IMR-90 (cell line): ENCODE measurements at regions not wholly inside any gene's neighbourhood (a gene's known extent, or its start where the extent isn't known, plus 50 kb on each side); places are given as distances from the start of the nearest gene placed in this dataset.

ENCODE experiments used
- ATAC-seq: fragments of 200-7000 bp; cut with Tn5 transposase; 2 replicates; pipeline ENCODE4 v1.9.1; 2020; ENCODE audit warnings: low read depth, mild to moderate bottlenecking, moderate library complexity
- BruUV-seq: library from RNA; stranded (reverse); fragments of 400-500 nt; replicated peaks from 2 replicates; lab custom pipeline; 2021; lab: Mats Ljungman, UMichigan
- CTCF ChIA-PET: fragments of 300-600 bp; formaldehyde crosslinking; extraction: SDS; loops from one replicate; lab custom pipeline; 2021; ENCODE audit warnings: antibody characterized with exemption; lab: Yijun Ruan, JAX
- POLR2A ChIA-PET: fragments of 300-600 bp; sonication (Branson Sonifier 250); formaldehyde crosslinking; loops from one replicate; lab custom pipeline; 2022; ENCODE audit warnings: antibody characterized with exemption; ENCODE audit not compliant: unreplicated experiment; lab: Charles Lee
- DNase-seq: peaks from one replicate; pipeline ENCODE4 v3.0.0; 2013
- H2AFZ ChIP-seq: replicated peaks from 2 replicates; pipeline ENCODE3; 2013; ENCODE audit warnings: low read length, mild to moderate bottlenecking; ENCODE audit not compliant: poor library complexity
- H2AK5ac ChIP-seq: 2 replicates; pipeline ENCODE4 v1.6.1; 2013; ENCODE audit warnings: low read depth, low read length, inconsistent platforms
- H2AK9ac ChIP-seq: replicated peaks from 2 replicates; pipeline ENCODE3; 2013; ENCODE audit warnings: mild to moderate bottlenecking, low read depth, low read length, moderate library complexity; ENCODE audit not compliant: poor library complexity
- H2BK120ac ChIP-seq: 2 replicates; pipeline ENCODE4 v1.6.1; 2013; ENCODE audit warnings: low read depth, low read length, inconsistent platforms
- H2BK15ac ChIP-seq: 3 replicates; pipeline ENCODE4 v1.6.1; 2013; ENCODE audit warnings: low read depth, low read length, inconsistent platforms
- H2BK20ac ChIP-seq: 2 replicates; pipeline ENCODE4 v1.6.1; 2013; ENCODE audit warnings: low read depth, mild to moderate bottlenecking, inconsistent platforms, low read length, moderate library complexity
- H2BK5ac ChIP-seq: 2 replicates; pipeline ENCODE4 v1.6.1; 2013; ENCODE audit warnings: mild to moderate bottlenecking, low read depth, low read length, inconsistent platforms; ENCODE audit not compliant: poor library complexity, severe bottlenecking
- H3K14ac ChIP-seq: replicated peaks from 2 replicates; pipeline ENCODE4 v1.6.1; 2013; ENCODE audit warnings: low read depth, low read length, inconsistent platforms
- H3K18ac ChIP-seq: 2 replicates; pipeline ENCODE4 v1.6.1; 2013; ENCODE audit warnings: low read depth, low read length, control low read depth
- H3K23ac ChIP-seq: 2 replicates; pipeline ENCODE4 v1.6.1; 2013; ENCODE audit warnings: low read depth, low read length, inconsistent platforms
- H3K27ac ChIP-seq: 2 replicates; pipeline ENCODE4 v1.5.1; 2013; ENCODE audit warnings: mild to moderate bottlenecking, control low read depth, low read length; ENCODE audit not compliant: insufficient read depth
- H3K27me3 ChIP-seq: 2 replicates; pipeline ENCODE4 v1.6.1; 2013; ENCODE audit warnings: low read length; ENCODE audit not compliant: control insufficient read depth, insufficient read depth
- H3K36me3 ChIP-seq: 2 replicates; pipeline ENCODE4 v1.6.1; 2013; ENCODE audit warnings: low read length, mixed read lengths; ENCODE audit not compliant: control insufficient read depth, insufficient read depth
- H3K4ac ChIP-seq: 2 replicates; pipeline ENCODE4 v1.6.1; 2013; ENCODE audit warnings: low read depth, low read length, inconsistent platforms
- H3K4me1 ChIP-seq: 2 replicates; pipeline ENCODE4 v1.6.1; 2013; ENCODE audit warnings: low read length, mixed read lengths; ENCODE audit not compliant: control insufficient read depth, insufficient read depth
- H3K4me2 ChIP-seq: 2 replicates; pipeline ENCODE4 v1.6.1; 2013; ENCODE audit warnings: low read depth, mild to moderate bottlenecking, control low read depth, low read length, moderate library complexity
- H3K4me3 ChIP-seq: 2 replicates; pipeline ENCODE4 v1.5.1; 2013; ENCODE audit warnings: low read depth, mild to moderate bottlenecking, control low read depth, low read length, moderate library complexity; ENCODE audit not compliant: insufficient read depth
- H3K56ac ChIP-seq: 2 replicates; pipeline ENCODE4 v1.6.1; 2013; ENCODE audit warnings: low read length, inconsistent platforms; ENCODE audit not compliant: insufficient read depth; ENCODE audit errors: extremely low read depth
- H3K79me1 ChIP-seq, 2 experiments: 2 replicates each; pipeline ENCODE4 v1.6.1; 2013; ENCODE audit warnings: low read length in 2 of 2, inconsistent platforms in 1 of 2, low read depth in 1 of 2
- H3K9ac ChIP-seq: 2 replicates; pipeline ENCODE4 v1.6.1; 2013; ENCODE audit warnings: low read depth, low read length, control low read depth
- H3K9me1 ChIP-seq: 2 replicates; pipeline ENCODE4 v1.6.1; 2013; ENCODE audit warnings: low read length, inconsistent platforms; ENCODE audit not compliant: insufficient read depth
- H3K9me3 ChIP-seq: 2 replicates; pipeline ENCODE4 v1.6.1; 2013; ENCODE audit warnings: low read length; ENCODE audit not compliant: control insufficient read depth, insufficient read depth
- H4K20me1 ChIP-seq: 2 replicates; pipeline ENCODE4 v1.6.1; 2013; ENCODE audit warnings: low read length, inconsistent platforms; ENCODE audit not compliant: insufficient read depth
- H4K5ac ChIP-seq: 2 replicates; pipeline ENCODE4 v1.6.1; 2013; ENCODE audit warnings: mild to moderate bottlenecking, low read depth, low read length, control low read depth
- H4K8ac ChIP-seq, 2 experiments: 2 replicates each; pipeline ENCODE4 v1.6.1; 2013; ENCODE audit warnings: low read depth in 2 of 2, low read length in 2 of 2, control low read depth in 1 of 2, inconsistent platforms in 1 of 2
- H4K91ac ChIP-seq: 2 replicates; pipeline ENCODE4 v1.6.1; 2013; ENCODE audit warnings: low read depth, low read length, inconsistent platforms; ENCODE audit not compliant: insufficient read depth
- BHLHE40 ChIP-seq: fragments of 150-350 bp; IDR thresholded peaks from 2 replicates; pipeline ENCODE4 v1.6.1; 2016; ENCODE audit warnings: mild to moderate bottlenecking, low read depth, low read length
- CEBPB ChIP-seq: IDR thresholded peaks from 2 replicates; pipeline ENCODE4 v1.6.1; 2012; ENCODE audit warnings: low read depth, low read length, improper control_type of control experiment
- CTCF ChIP-seq: conservative IDR thresholded peaks from 2 replicates; pipeline ENCODE4 v1.5.1; 2012; ENCODE audit warnings: mild to moderate bottlenecking, low read depth, low read length, improper control_type of control experiment
- ELK1 ChIP-seq: fragments of 150-350 bp; IDR thresholded peaks from 2 replicates; pipeline ENCODE4 v1.6.1; 2016; ENCODE audit warnings: low read depth, mild to moderate bottlenecking, low read length, moderate library complexity, borderline replicate concordance
- FOS ChIP-seq: fragments of 150-350 bp; IDR thresholded peaks from 2 replicates; pipeline ENCODE4 v1.6.1; 2016; ENCODE audit warnings: low read depth, low read length
- MAZ ChIP-seq: IDR thresholded peaks from 2 replicates; pipeline ENCODE4 v1.6.1; 2012; ENCODE audit warnings: low read depth, mild to moderate bottlenecking, low read length, improper control_type of control experiment, moderate library complexity, borderline replicate concordance
- MXI1 ChIP-seq: IDR thresholded peaks from 2 replicates; pipeline ENCODE4 v1.6.1; 2012; ENCODE audit warnings: low read depth, mild to moderate bottlenecking, low read length, moderate library complexity, borderline replicate concordance
- RAD21 ChIP-seq: IDR thresholded peaks from 2 replicates; pipeline ENCODE4 v1.6.1; 2012; ENCODE audit warnings: low read length, improper control_type of control experiment
- RFX5 ChIP-seq: IDR thresholded peaks from 2 replicates; pipeline ENCODE4 v1.8.0; 2012; ENCODE audit warnings: low read depth, mild to moderate bottlenecking, low read length, moderate library complexity
- SMC3 ChIP-seq: fragments of 150-350 bp; IDR thresholded peaks from 2 replicates; pipeline ENCODE4 v1.6.1; 2016; ENCODE audit warnings: low read depth, mild to moderate bottlenecking, antibody characterized with exemption, low read length, moderate library complexity
- WGBS, 2 experiments: methylation state at CpG; one replicate each; pipeline versions ENCODE4 v1.1.5 to v1.1.7; 2013; ENCODE audit warnings: missing lambda C conversion rate in 2 of 2; ENCODE audit not compliant: insufficient read length in 1 of 2; ENCODE audit errors: extremely low coverage in 2 of 2; 5-methylcytosine and 5-hydroxymethylcytosine counted together
- dilution Hi-C: fragments of 300-500 bp; cut with HindIII; formaldehyde crosslinking; loops from one replicate; pipeline ENCODE4 v1.14.3; 2018; ENCODE audit warnings: low sequenced_read_pairs; ENCODE audit not compliant: unreplicated experiment
- in situ Hi-C: fragments of 300-500 bp; cut with MboI; formaldehyde crosslinking; loops from 3 replicates; pipeline ENCODE4 v1.14.3; 2019; ENCODE audit warnings: low sequenced_read_pairs, inconsistent platforms, mixed read lengths
- intact Hi-C: fragments of 100-400 bp; cut with micrococcal nuclease; formaldehyde crosslinking; loops from 2 replicates; pipeline ENCODE4 v1.10.0; 2022

DNA sequence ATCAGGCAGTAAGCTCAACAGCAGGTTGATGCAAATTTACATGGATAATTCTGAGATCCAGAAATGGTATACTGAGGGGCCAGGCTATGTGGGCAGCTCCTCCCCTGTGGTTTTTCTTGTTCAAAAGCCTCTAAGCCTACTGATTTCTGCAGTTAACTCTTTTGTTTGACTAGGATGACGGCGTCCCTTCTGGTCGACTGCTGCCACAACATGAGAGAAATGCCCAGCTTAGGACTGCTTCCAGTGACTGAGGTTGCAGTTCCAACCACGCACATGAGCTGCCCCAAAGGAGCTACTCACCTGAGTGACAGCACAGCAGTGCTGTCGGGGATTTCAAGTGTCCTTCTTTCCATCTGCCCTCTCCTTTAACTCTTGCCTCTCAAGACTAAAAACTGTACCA, 973.0 kb upstream of the GHITM start:
- no peaks in the 10 kb centered on the region for H4K20me1 ChIP-seq
- no peak overlapping the region for H3K23ac ChIP-seq
- H3K9ac ChIP-seq = no peak overlapping the region
- no peak overlapping the region for H2AK5ac ChIP-seq
- no peak overlapping the region for H3K4me3 ChIP-seq
- peaks cover 2% of the 10 kb centered on the region; the same call in 1 of the 2 replicates for H3K9me3 ChIP-seq
- H3K27ac ChIP-seq = no peak overlapping the region
- H4K91ac ChIP-seq = no peak overlapping the region
- no CpG with 5 or more reads among the region's 5 CpGs for WGBS, 2 experiments
- H3K4me2 ChIP-seq = no peak overlapping the region
- no peak for ATAC-seq
- H4K8ac ChIP-seq = no peak overlapping the region
- H2BK120ac ChIP-seq = no peak overlapping the region
- no peak overlapping the region for H2BK15ac ChIP-seq
- dilution Hi-C loops = no loop called here
- H2AK9ac ChIP-seq = no peak overlapping the region
- no peak overlapping the region for H3K18ac ChIP-seq
- no peak overlapping the region for H4K5ac ChIP-seq
- no peak overlapping the region for H2AFZ ChIP-seq
- no peak overlapping the region for H3K56ac ChIP-seq
- ChIA-PET POLR2A (no interaction called here), CTCF (no interaction called here)
- in situ Hi-C loops = no loop called here
- H3K4ac ChIP-seq = no peak overlapping the region
- H2BK5ac ChIP-seq = no peak overlapping the region
- no peak for DNase-seq
- H3K4me1 ChIP-seq = no peaks in the 10 kb centered on the region
- no peaks in the 10 kb centered on the region for H3K9me1 ChIP-seq
- no peaks in the 10 kb centered on the region for H3K79me1 ChIP-seq
- TF ChIP-seq CTCF (no peak), CEBPB (no peak), MXI1 (no peak), RAD21 (no peak), RFX5 (no peak), MAZ (no peak), BHLHE40 (no peak), ELK1 (no peak), SMC3 (no peak), FOS (no peak)
- H3K36me3 ChIP-seq = no peaks in the 10 kb centered on the region
- intact Hi-C loops = no loop called here
- no peak overlapping the region for H3K14ac ChIP-seq
- BruUV-seq = no TSS peak
- H2BK20ac ChIP-seq = no peak overlapping the region
- H3K27me3 ChIP-seq = no peaks in the 10 kb centered on the region
